ENCODE measurements at regions not wholly inside any gene's neighbourhood (a gene's known extent, or its start where the extent isn't known, plus 50 kb on each side); places are given as distances from the start of the nearest gene placed in this dataset.

GRCh38 chr11:70540196-70540595, 141.9 kb downstream of the CTTN start:
- no peak for TF ChIP-seq CTCF (IDR thresholded peaks at IDR 0.05)
- no peak for TF ChIP-seq MXI1 (IDR thresholded peaks at IDR 0.05; ENCODE audit: low read depth, low read length)
- TF ChIP-seq TAF1 (IDR thresholded peaks at IDR 0.05; ENCODE audit: borderline replicate concordance, low read depth, low read length), result no peak
- no peak for TF ChIP-seq ZBTB33 (IDR thresholded peaks at IDR 0.05; ENCODE audit: borderline replicate concordance, low read depth)
- TF ChIP-seq MEF2A (IDR thresholded peaks at IDR 0.05; ENCODE audit: borderline replicate concordance, low read depth), result no peak
- TF ChIP-seq GATA2 (CRISPR knock-in tag; IDR thresholded peaks at IDR 0.05), result no peak
- no peak for TF ChIP-seq EP300 (IDR thresholded peaks at IDR 0.05; ENCODE audit: borderline replicate concordance in 1 of 2, low read depth in 1 of 2, low read length in 1 of 2)
- no peak for TF ChIP-seq EZH2phosphoT487 (IDR thresholded peaks at IDR 0.05; ENCODE audit: borderline replicate concordance, low read depth)
- no peak for TF ChIP-seq RXRA (IDR thresholded peaks at IDR 0.05; ENCODE audit: borderline replicate concordance, low read depth)

All from SK-N-SH (cell line).